ENCODE measurements at regions not wholly inside any gene's neighbourhood (a gene's known extent, or its start where the extent isn't known, plus 50 kb on each side); places are given as distances from the start of the nearest gene placed in this dataset.

GRCh38 chr9:86458191-86458855 lies 104.1 kb upstream of the TUT7 start:
- DNase-seq (ENCODE audit: low read depth): no peak
- no peak for TF ChIP-seq CTCF (IDR thresholded peaks at IDR 0.05; ENCODE audit: low read length, missing control alignments)
- no peak overlapping the region for H3K4me3 ChIP-seq (replicated peaks; ENCODE audit: low read depth, low read length)

- no peak overlapping the region for H3K4me3 ChIP-seq (replicated peaks; ENCODE audit: low read depth, low read length)
- no peak for TF ChIP-seq CTCF (IDR thresholded peaks at IDR 0.05; ENCODE audit: low read length, missing control alignments)
- no peak for DNase-seq (ENCODE audit: low read depth)
Measured at GRCh38 chr9:86456416-86456815, 102.2 kb upstream of the TUT7 start.

GRCh38 chr9:86454701-86455615 lies 100.7 kb upstream of the TUT7 start:
- TF ChIP-seq CTCF (IDR thresholded peaks at IDR 0.05; ENCODE audit: low read length, missing control alignments): no peak
- no peak for DNase-seq (ENCODE audit: low read depth)
- peak overlapping the region; percentile 6 for H3K4me3 ChIP-seq (replicated peaks; ENCODE audit: low read depth, low read length)

GRCh38 chr9:86452201-86452828 lies 98.1 kb upstream of the TUT7 start:
- no peak for TF ChIP-seq CTCF (IDR thresholded peaks at IDR 0.05; ENCODE audit: low read length, missing control alignments)
- no peak overlapping the region for H3K4me3 ChIP-seq (replicated peaks; ENCODE audit: low read depth, low read length)
- no peak for DNase-seq (ENCODE audit: low read depth)

- no peak for DNase-seq (ENCODE audit: low read depth)
- no peak overlapping the region for H3K4me3 ChIP-seq (replicated peaks; ENCODE audit: low read depth, low read length)
- TF ChIP-seq CTCF (IDR thresholded peaks at IDR 0.05; ENCODE audit: low read length, missing control alignments): no peak
Measured at GRCh38 chr9:86449246-86449645, 95.0 kb upstream of the TUT7 start.

GRCh38 chr9:86445671-86446070 lies 91.5 kb upstream of the TUT7 start:
- no peak for TF ChIP-seq CTCF (IDR thresholded peaks at IDR 0.05; ENCODE audit: low read length, missing control alignments)
- no peak overlapping the region for H3K4me3 ChIP-seq (replicated peaks; ENCODE audit: low read depth, low read length)
- DNase-seq (ENCODE audit: low read depth): no peak

All from fibroblast of pulmonary artery (primary cell).